HCT116 (cell line): ENCODE measurements at regions not wholly inside any gene's neighbourhood (a gene's known extent, or its start where the extent isn't known, plus 50 kb on each side); places are given as distances from the start of the nearest gene placed in this dataset.

Experiments used
- ATAC-seq: fragments of 200-7000 bp; cut with Tn5 transposase; 2 replicates; pipeline ENCODE4 v1.9.1; 2020; ENCODE audit warnings: mild to moderate bottlenecking, moderate library complexity
- BruUV-seq: library from RNA; stranded (reverse); fragments of 400-500 nt; replicated peaks from 2 replicates; lab custom pipeline; 2021; lab: Mats Ljungman, UMichigan
- CTCF ChIA-PET: fragments of 300-600 bp; sonication (Branson Sonifier 250); formaldehyde crosslinking; loops from one replicate; lab custom pipeline; 2021; ENCODE audit warnings: antibody characterized with exemption; lab: Charles Lee
- POLR2A ChIA-PET: fragments of 300-600, 350-600 bp; sonication (Branson Sonifier 250); formaldehyde crosslinking; loops from one replicate; lab custom pipeline; 2021; ENCODE audit warnings: antibody characterized with exemption; lab: Charles Lee
- RAD21 ChIA-PET, 2 experiments: fragments of 300-600 bp; sonication (Branson Sonifier 250); formaldehyde crosslinking; loops; one replicate each; lab custom pipeline; 2023; ENCODE audit warnings: low total read pairs in 2 of 2; ENCODE audit not compliant: uncharacterized antibody in 2 of 2, unreplicated experiment in 2 of 2, low non-redundant PET in 1 of 2; lab: Charles Lee
- DNase-seq: peaks from one replicate; pipeline ENCODE4 v3.0.0-alpha.2; 2010; ENCODE audit warnings: low read depth, low spot score
- H2AFZ ChIP-seq: fragments of 200-600 bp; shearing (Covaris generic), sonication (generic); 2 replicates; pipeline ENCODE4 v1.6.1; 2017; ENCODE audit warnings: low read depth, mixed run types, mixed read lengths, antibody characterized with exemption, low read length; ENCODE audit not compliant: poor library complexity, severe bottlenecking
- H3K27ac ChIP-seq: 2 replicates; pipeline ENCODE4 v1.5.1; 2012; ENCODE audit warnings: low read depth, low read length
- H3K27me3 ChIP-seq: fragments of 200-600 bp; sonication (generic); 2 replicates; pipeline ENCODE4 v1.6.1; 2016; ENCODE audit warnings: mixed run types, low read length, mixed read lengths; ENCODE audit not compliant: insufficient read depth
- H3K36me3 ChIP-seq, 2 experiments: fragments of 200-500 bp in 1 of 2; fragments of 200-600 bp in 1 of 2; sonication (Bioruptor generic) in 1 of 2; sonication (generic) in 1 of 2; 2 replicates each; pipeline versions ENCODE4 v1.5.1 to v1.6.1; 2014 to 2016; ENCODE audit warnings: low read length in 2 of 2, inconsistent platforms in 1 of 2, mixed read lengths in 1 of 2, mixed run types in 1 of 2; ENCODE audit not compliant: insufficient read depth in 2 of 2, control insufficient read depth in 1 of 2
- H3K4me1 ChIP-seq, 2 experiments: fragments of 200-600 bp in 1 of 2; sonication (generic) in 1 of 2; 2 replicates each; pipeline versions ENCODE4 v1.5.1 to v1.6.1; 2012 to 2017; ENCODE audit warnings: low read length in 2 of 2, inconsistent platforms in 1 of 2, mild to moderate bottlenecking in 1 of 2, mixed read lengths in 1 of 2, mixed run types in 1 of 2, moderate library complexity in 1 of 2; ENCODE audit not compliant: insufficient read depth in 2 of 2, control insufficient read depth in 1 of 2
- H3K4me2 ChIP-seq: fragments of 200-600 bp; sonication (generic); 2 replicates; pipeline ENCODE4 v1.6.1; 2017; ENCODE audit warnings: mixed run types, low read length, mixed read lengths
- H3K4me3 ChIP-seq, 2 experiments: fragments of 200-600 bp in 1 of 2; sonication (generic) in 1 of 2; replicated peaks in 1 of 2; 2 replicates each; pipeline ENCODE4 v1.5.1; 2011 to 2016; ENCODE audit warnings: low read length in 2 of 2, control low read depth in 1 of 2, low read depth in 1 of 2, mild to moderate bottlenecking in 1 of 2, mixed read lengths in 1 of 2, mixed run types in 1 of 2
- H3K79me2 ChIP-seq: fragments of 200-600 bp; sonication (generic); 2 replicates; pipeline ENCODE4 v1.6.1; 2017; ENCODE audit warnings: mild to moderate bottlenecking, mixed run types, low read length, moderate library complexity, mixed read lengths; ENCODE audit not compliant: insufficient read depth
- H3K9ac ChIP-seq: fragments of 200-600 bp; sonication (generic); 2 replicates; pipeline ENCODE4 v1.6.1; 2016; ENCODE audit warnings: low read length, mixed read lengths
- H3K9me2 ChIP-seq: fragments of 200-600 bp; sonication (generic), shearing (Covaris generic); 2 replicates; pipeline ENCODE4 v1.6.1; 2017; ENCODE audit warnings: mixed run types, mild to moderate bottlenecking, moderate library complexity; ENCODE audit not compliant: insufficient read depth
- H3K9me3 ChIP-seq, 2 experiments: fragments of 200-500 bp in 1 of 2; fragments of 200-600 bp in 1 of 2; sonication (Bioruptor generic) in 1 of 2; sonication (generic) in 1 of 2; 2 replicates each; pipeline ENCODE4 v1.6.1; 2014 to 2017; ENCODE audit warnings: low read length in 2 of 2, mixed read lengths in 2 of 2, inconsistent platforms in 1 of 2, low read depth in 1 of 2, mild to moderate bottlenecking in 1 of 2, mixed run types in 1 of 2, moderate library complexity in 1 of 2; ENCODE audit not compliant: control insufficient read depth in 1 of 2, insufficient read depth in 1 of 2
- H4K20me1 ChIP-seq: fragments of 200-600 bp; sonication (generic), shearing (Covaris generic); 2 replicates; pipeline ENCODE4 v1.6.1; 2017; ENCODE audit warnings: mixed run types, mild to moderate bottlenecking, moderate library complexity; ENCODE audit not compliant: insufficient read depth
- CBX3 ChIP-seq: IDR thresholded peaks from 2 replicates; pipeline ENCODE4 v1.6.1; 2012; ENCODE audit warnings: low read depth
- CEBPB ChIP-seq: IDR thresholded peaks from 2 replicates; pipeline ENCODE4 v1.6.1; 2012; ENCODE audit warnings: low read depth
- EZH2 ChIP-seq: fragments of 200-600 bp; sonication (generic); IDR thresholded peaks from 2 replicates; pipeline ENCODE4 v1.6.1; 2017; ENCODE audit warnings: antibody characterized with exemption, mixed run types
- EZH2phosphoT487 ChIP-seq: fragments of 200-600 bp; IDR thresholded peaks from 2 replicates; pipeline ENCODE4 v1.6.1; 2018; ENCODE audit warnings: antibody characterized with exemption, borderline replicate concordance
- POLR2AphosphoS5 ChIP-seq: IDR thresholded peaks from 2 replicates; pipeline ENCODE4 v1.6.1; 2011; ENCODE audit warnings: mild to moderate bottlenecking, low read depth, low read length, moderate library complexity
- RAD21 ChIP-seq: IDR thresholded peaks from 2 replicates; pipeline ENCODE4 v1.6.1; 2012; ENCODE audit warnings: low read depth, mild to moderate bottlenecking
- ZBTB33 ChIP-seq: IDR thresholded peaks from 2 replicates; pipeline ENCODE4 v1.6.1; 2011; ENCODE audit warnings: mild to moderate bottlenecking, low read length, moderate library complexity; ENCODE audit not compliant: insufficient replicate concordance; ENCODE audit errors: extremely low read depth
- ZFX ChIP-seq: fragments of 450-650 bp; IDR thresholded peaks from 2 replicates; pipeline ENCODE4 v1.6.1; 2017
- ZNF274 ChIP-seq: fragments of 200-500 bp; sonication (Bioruptor generic); IDR thresholded peaks from 2 replicates; pipeline ENCODE4 v1.6.1; 2014; ENCODE audit warnings: mild to moderate bottlenecking, low read depth, low read length, inconsistent platforms
- intact Hi-C: fragments of 100-400 bp; cut with micrococcal nuclease; formaldehyde crosslinking; loops from 2 replicates; pipeline ENCODE4 v1.10.0; 2022
- TF ChIP-seq, protein P1 (sequence below): IDR thresholded peaks from 2 replicates; pipeline ENCODE4 v1.6.1; 2012
- TF ChIP-seq, protein P2 (sequence below): IDR thresholded peaks from 2 replicates; pipeline ENCODE4 v1.6.1; 2012
- TF ChIP-seq, protein P3 (sequence below), 3 experiments: fragments of 200-600 bp in 1 of 3; sonication (generic) in 1 of 3; IDR thresholded peaks in 2 of 3; conservative IDR thresholded peaks in 1 of 3; 2 replicates each; pipeline ENCODE4 v1.5.1; 2012 to 2017; ENCODE audit warnings: low read depth in 2 of 3, low read length in 2 of 3, antibody characterized with exemption in 1 of 3, borderline replicate concordance in 1 of 3, control low read depth in 1 of 3, mild to moderate bottlenecking in 1 of 3, mixed read lengths in 1 of 3, mixed run types in 1 of 3, moderate library complexity in 1 of 3; ENCODE audit not compliant: insufficient read depth in 1 of 3

GRCh38 chrX:78540171-78540570 lies 119.0 kb downstream of the RTL3 start:
- Histone ChIP-seq H4K20me1 (no peaks in the 10 kb centered on the region), H3K4me2 (no peak overlapping the region), H3K36me3 (no peaks in the 10 kb centered on the region), H3K9ac (no peak overlapping the region), H3K4me1 (no peaks in the 10 kb centered on the region), H3K9me3 (no peaks in the 10 kb centered on the region), H3K27ac (no peak overlapping the region), H3K27me3 (no peaks in the 10 kb centered on the region), H3K9me2 (no peaks in the 10 kb centered on the region), H2AFZ (no peak overlapping the region), H3K4me3 (no peak overlapping the region), H3K79me2 (no peaks in the 10 kb centered on the region)
- no TSS peak for BruUV-seq
- POLR2A ChIA-PET, result no interaction called here
- TF ChIP-seq ZFX, result no peak
- no peak for TF ChIP-seq CEBPB
- no peak for TF ChIP-seq EZH2
- TF ChIP-seq, protein P1, sequence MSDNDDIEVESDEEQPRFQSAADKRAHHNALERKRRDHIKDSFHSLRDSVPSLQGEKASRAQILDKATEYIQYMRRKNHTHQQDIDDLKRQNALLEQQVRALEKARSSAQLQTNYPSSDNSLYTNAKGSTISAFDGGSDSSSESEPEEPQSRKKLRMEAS, result no peak
- TF ChIP-seq POLR2AphosphoS5, result no peak
- no peak for TF ChIP-seq ZNF274
- TF ChIP-seq, protein P2, sequence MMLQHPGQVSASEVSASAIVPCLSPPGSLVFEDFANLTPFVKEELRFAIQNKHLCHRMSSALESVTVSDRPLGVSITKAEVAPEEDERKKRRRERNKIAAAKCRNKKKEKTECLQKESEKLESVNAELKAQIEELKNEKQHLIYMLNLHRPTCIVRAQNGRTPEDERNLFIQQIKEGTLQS, result no peak
- no peak for TF ChIP-seq ZBTB33
- no peak for TF ChIP-seq RAD21
- TF ChIP-seq, protein P3, sequence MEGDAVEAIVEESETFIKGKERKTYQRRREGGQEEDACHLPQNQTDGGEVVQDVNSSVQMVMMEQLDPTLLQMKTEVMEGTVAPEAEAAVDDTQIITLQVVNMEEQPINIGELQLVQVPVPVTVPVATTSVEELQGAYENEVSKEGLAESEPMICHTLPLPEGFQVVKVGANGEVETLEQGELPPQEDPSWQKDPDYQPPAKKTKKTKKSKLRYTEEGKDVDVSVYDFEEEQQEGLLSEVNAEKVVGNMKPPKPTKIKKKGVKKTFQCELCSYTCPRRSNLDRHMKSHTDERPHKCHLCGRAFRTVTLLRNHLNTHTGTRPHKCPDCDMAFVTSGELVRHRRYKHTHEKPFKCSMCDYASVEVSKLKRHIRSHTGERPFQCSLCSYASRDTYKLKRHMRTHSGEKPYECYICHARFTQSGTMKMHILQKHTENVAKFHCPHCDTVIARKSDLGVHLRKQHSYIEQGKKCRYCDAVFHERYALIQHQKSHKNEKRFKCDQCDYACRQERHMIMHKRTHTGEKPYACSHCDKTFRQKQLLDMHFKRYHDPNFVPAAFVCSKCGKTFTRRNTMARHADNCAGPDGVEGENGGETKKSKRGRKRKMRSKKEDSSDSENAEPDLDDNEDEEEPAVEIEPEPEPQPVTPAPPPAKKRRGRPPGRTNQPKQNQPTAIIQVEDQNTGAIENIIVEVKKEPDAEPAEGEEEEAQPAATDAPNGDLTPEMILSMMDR (IDR thresholded peaks at IDR 0.05 in 2 of 3, conservative IDR thresholded peaks at IDR 0.05 in 1 of 3; ENCODE audit: borderline replicate concordance in 1 of 3, insufficient read depth in 1 of 3, low read depth in 2 of 3, low read length in 2 of 3), result no peak
- TF ChIP-seq EZH2phosphoT487, result no peak
- TF ChIP-seq CBX3, result no peak
- DNase-seq, result no peak
- intact Hi-C loops, result no loop called here
- no peak for ATAC-seq
- CTCF ChIA-PET, result no interaction called here
- RAD21 ChIA-PET, result no interaction called here
